Calu3 (cell line): ENCODE measurements at regions not wholly inside any gene's neighbourhood (a gene's known extent, or its start where the extent isn't known, plus 50 kb on each side); places are given as distances from the start of the nearest gene placed in this dataset.

Source experiments
- BruUV-seq: library from RNA; stranded (reverse); fragments of 400-500 nt; replicated peaks from 2 replicates; lab custom pipeline; 2021; lab: Mats Ljungman, UMichigan
- CTCF ChIA-PET: fragments of 300-600 bp; sonication (Branson Sonifier 250); formaldehyde crosslinking; loops from one replicate; lab custom pipeline; 2022; ENCODE audit warnings: antibody characterized with exemption; lab: Charles Lee
- DNase-seq: peaks from one replicate; pipeline ENCODE4 v3.0.0; 2022
- H3K27ac Mint-ChIP-seq: one replicate; pipeline ENCODE4 v1.8.0; 2022; ENCODE audit warnings: mixed read lengths; ENCODE audit not compliant: unreplicated experiment
- H3K27me3 Mint-ChIP-seq: one replicate; pipeline ENCODE4 v1.8.0; 2022; ENCODE audit warnings: mixed read lengths; ENCODE audit not compliant: unreplicated experiment
- H3K36me3 Mint-ChIP-seq: one replicate; pipeline ENCODE4 v1.8.0; 2022; ENCODE audit warnings: mild to moderate bottlenecking, moderate library complexity, mixed read lengths; ENCODE audit not compliant: insufficient read depth, unreplicated experiment
- H3K4me1 Mint-ChIP-seq: one replicate; pipeline ENCODE4 v1.8.0; 2022; ENCODE audit warnings: mild to moderate bottlenecking, low read depth, mixed read lengths; ENCODE audit not compliant: unreplicated experiment
- H3K4me3 Mint-ChIP-seq: one replicate; pipeline ENCODE4 v1.8.0; 2022; ENCODE audit warnings: mild to moderate bottlenecking, low read depth, moderate library complexity, mixed read lengths; ENCODE audit not compliant: unreplicated experiment
- H3K9me3 Mint-ChIP-seq: one replicate; pipeline ENCODE4 v1.8.0; 2022; ENCODE audit warnings: low read depth, mixed read lengths; ENCODE audit not compliant: unreplicated experiment
- CTCF ChIP-seq: fragments of 200-600 bp; IDR thresholded peaks from one replicate; pipeline ENCODE4 v1.8.0; 2022; ENCODE audit warnings: antibody characterized with exemption; ENCODE audit not compliant: unreplicated experiment
- intact Hi-C: fragments of 100-400 bp; cut with micrococcal nuclease; formaldehyde crosslinking; loops from one replicate; pipeline ENCODE4 v1.10.0; 2022; ENCODE audit not compliant: unreplicated experiment

DNA sequence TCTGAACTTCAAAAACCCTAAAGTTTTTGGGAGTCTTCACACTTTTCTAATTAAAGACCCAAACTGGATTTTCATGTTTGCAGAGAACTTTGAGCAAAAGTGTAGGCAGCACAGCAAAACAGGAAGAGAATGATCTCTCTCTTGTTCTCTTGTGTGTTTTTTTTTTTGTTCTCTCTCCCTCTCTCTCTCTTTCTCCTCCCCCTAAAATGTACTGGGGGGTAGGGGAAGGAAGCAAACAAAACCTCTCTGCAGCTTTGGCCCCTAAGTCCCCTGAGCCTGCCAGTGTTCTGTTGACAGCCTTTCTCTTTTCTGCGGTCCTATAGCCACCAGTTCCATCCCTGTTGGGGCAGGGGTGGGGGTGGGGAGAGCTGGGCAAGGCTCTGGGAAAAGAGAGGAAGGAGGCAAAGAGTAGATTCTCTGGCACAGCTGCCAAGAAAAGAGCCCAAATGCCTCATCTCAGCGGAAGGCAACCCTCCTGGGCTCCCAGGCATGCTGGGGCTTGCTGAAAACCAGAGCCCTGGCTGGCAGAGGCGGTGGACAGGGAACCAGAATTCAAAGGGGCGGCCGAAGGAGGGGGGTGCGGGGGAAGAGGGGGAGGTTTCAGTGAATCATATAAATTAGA, 295.3 kb downstream of the SOX9 start:
- BruUV-seq, result no TSS peak
- H3K9me3 Mint-ChIP-seq, result peaks cover 9% of the 10 kb centered on the region
- no peak for DNase-seq
- no peak for TF ChIP-seq CTCF
- intact Hi-C loops, result no loop called here
- H3K36me3 Mint-ChIP-seq, result peaks cover 93% of the 10 kb centered on the region
- peaks cover 64% of the 10 kb centered on the region for H3K4me1 Mint-ChIP-seq
- no peaks in the 10 kb centered on the region for H3K27me3 Mint-ChIP-seq
- no peak overlapping the region for H3K4me3 Mint-ChIP-seq
- CTCF ChIA-PET, result no interaction called here
- peak overlapping the region; percentile 28 for H3K27ac Mint-ChIP-seq

DNA sequence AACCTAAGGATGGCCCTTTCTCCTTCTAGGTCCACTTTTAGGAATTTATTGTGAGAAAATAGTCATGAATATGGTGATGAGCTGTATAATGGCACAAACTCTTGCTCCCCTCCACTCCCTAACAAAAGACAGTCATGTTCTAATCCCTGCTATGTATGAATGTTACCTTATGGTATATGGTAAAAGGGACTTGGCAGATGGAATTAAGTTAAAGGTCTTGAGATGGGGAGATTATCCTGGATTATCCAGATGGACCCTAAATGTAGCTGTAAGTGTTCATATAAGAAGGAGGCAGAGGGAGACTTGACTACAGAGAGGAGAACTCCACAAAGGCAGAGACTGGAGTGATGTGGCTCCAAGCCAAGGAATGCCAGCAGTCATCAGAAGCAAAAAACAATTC, 296.1 kb downstream of the SOX9 start:
- CTCF ChIA-PET, result no interaction called here
- TF ChIP-seq CTCF, result no peak
- Mint-ChIP-seq H3K27me3 (no peaks in the 10 kb centered on the region), H3K9me3 (peaks cover 9% of the 10 kb centered on the region), H3K27ac (peak overlapping the region; percentile 28), H3K4me3 (no peak overlapping the region), H3K36me3 (peaks cover 93% of the 10 kb centered on the region), H3K4me1 (peaks cover 64% of the 10 kb centered on the region)
- intact Hi-C loops, result no loop called here
- no TSS peak for BruUV-seq
- DNase-seq, result no peak

GRCh38 chr17:72417627-72418026, 296.8 kb downstream of the SOX9 start:
- H3K9me3 Mint-ChIP-seq, result peaks cover 9% of the 10 kb centered on the region
- no TSS peak for BruUV-seq
- peaks cover 90% of the 10 kb centered on the region for H3K36me3 Mint-ChIP-seq
- DNase-seq, result no peak
- intact Hi-C loops, result no loop called here
- TF ChIP-seq CTCF, result no peak
- H3K4me1 Mint-ChIP-seq, result peaks cover 59% of the 10 kb centered on the region
- no peaks in the 10 kb centered on the region for H3K27me3 Mint-ChIP-seq
- no peak overlapping the region for H3K4me3 Mint-ChIP-seq
- no peak overlapping the region for H3K27ac Mint-ChIP-seq
- CTCF ChIA-PET, result no interaction called here

- Mint-ChIP-seq H3K4me1 (peaks cover 54% of the 10 kb centered on the region), H3K36me3 (peaks cover 86% of the 10 kb centered on the region), H3K27me3 (no peaks in the 10 kb centered on the region), H3K27ac (peak overlapping the region; percentile 96), H3K4me3 (peak overlapping the region; percentile 51), H3K9me3 (peaks cover 9% of the 10 kb centered on the region)
- CTCF ChIA-PET, result interaction anchor here (0.6 to 1.9 kb wide), 2 partner anchors 9 to 1216 kb away, joined by 5 to 6 read pairs; no protein-coding TSS in a partner anchor
- TF ChIP-seq CTCF, result peak; percentile 21
- peak; percentile 35 for DNase-seq
- BruUV-seq, result no TSS peak
- intact Hi-C loops, result loop anchor here (2.0 to 5.0 kb wide), 7 partner anchors 13 to 297 kb away; no protein-coding TSS in a partner anchor
These were observed 299.3 kb downstream of the SOX9 start for GRCh38 chr17:72419866-72420774.
